GM11168 (cell line): ENCODE measurements at regions not wholly inside any gene's neighbourhood (a gene's known extent, or its start where the extent isn't known, plus 50 kb on each side); places are given as distances from the start of the nearest gene placed in this dataset.
"Not testable (repeated sequence)": the region's sequence is repeated elsewhere in the genome, so short reads cannot be mapped to it uniquely, and the experiment has no call there.

Experiments used
- in situ Hi-C: fragments of 300-500 bp; cut with MboI; formaldehyde crosslinking; loops from one replicate; pipeline ENCODE4 v1.12.0; 2022; ENCODE audit warnings: low sequenced_read_pairs; ENCODE audit not compliant: unreplicated experiment

DNA sequence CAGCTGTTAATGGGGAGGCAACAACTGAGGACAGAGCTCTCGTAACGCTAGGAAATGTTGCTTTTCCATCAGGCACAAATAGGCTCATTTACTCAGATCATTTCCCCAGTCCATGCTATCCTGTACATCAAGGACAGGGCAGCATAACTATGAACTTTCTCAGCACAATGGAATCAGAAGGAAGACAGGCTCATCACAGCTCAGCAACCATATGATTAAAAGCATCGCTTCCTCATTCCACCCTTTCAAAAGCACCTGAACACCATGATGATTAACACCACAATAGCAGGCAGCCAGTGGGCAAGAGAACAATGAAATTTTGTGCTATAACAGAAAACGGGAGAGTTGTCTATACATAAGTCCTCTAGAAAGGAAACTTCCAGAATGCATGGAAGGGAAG lies 297.8 kb downstream of the ZNF674 start:
- in situ Hi-C loops = no loop called here

DNA sequence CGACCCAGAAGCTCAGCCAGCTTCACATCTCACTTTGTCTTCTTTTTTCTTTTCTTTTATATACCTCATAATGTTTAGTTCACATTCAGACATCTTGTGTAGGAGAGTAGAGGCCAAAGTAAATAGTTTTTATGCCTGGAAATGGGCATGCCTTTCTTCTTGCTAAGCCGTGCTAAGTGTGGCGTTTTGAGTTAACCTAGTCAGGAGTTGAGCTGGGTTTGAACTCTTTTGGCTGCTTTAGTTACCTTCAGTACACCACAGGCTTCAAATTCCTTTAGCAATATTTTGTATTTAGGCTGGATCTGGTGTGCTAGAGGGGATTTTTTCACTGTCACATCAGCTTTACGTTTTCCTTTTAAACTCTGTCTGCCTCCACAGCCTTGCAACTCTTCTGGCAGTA lies 300.8 kb downstream of the ZNF674 start:
- in situ Hi-C loops = no loop called here

DNA sequence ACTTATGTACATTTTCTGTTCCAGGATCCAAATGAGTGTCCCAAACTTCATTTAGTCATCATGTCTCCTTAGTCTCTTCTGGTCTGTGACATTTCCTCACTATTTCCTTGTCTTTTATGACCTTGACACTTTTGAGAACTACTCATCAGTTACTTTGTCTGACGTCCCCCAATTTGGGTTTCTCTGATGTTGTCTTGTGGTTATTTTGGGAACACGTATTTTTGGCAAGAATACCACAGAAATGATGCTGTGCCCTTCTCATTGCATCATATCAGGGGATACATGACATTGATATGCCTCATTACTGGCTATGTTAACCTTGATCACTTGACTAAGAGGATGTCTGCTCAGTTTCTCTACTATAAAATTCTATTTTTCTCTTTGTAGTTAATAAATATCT lies 308.8 kb downstream of the ZNF674 start:
- in situ Hi-C loops = no loop called here

DNA sequence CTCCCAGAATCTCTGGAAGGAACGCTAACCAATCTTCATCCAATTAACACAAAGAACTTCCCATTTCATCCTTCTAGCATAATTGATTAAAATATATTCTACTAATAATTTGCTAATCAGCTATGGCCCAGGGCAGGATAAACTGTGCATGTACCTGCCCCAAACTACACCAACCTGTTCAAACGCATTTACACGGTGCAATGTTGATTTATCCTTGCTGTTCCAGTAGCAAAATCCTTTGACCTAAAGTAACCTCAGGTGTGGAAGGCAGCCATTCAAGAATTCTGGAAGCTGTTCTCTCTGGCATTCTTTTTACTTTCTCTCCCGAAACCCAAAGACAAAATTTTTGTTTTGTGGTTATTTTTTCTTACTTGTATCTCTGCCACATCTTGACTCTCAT lies 309.4 kb downstream of the ZNF674 start:
- in situ Hi-C loops = no loop called here

DNA sequence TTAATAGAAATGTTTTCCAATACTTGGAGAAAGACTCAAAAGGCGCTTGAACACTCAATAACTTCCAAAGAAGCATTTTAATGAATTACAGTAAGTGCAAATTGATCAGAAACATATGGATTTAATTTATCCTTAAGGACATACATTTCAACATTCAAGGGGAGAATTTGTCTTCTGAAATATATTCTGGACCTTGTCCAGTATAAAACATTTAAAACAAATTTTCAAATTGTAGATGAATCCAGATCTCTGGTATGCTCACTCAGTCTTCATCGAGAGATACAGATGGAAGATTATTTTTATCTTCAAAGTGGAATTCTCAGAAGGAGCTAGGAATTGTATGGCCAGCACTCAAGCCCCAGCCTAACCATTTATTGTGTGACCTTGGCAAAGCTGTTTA lies 310.4 kb downstream of the ZNF674 start:
- in situ Hi-C loops = no loop called here

DNA sequence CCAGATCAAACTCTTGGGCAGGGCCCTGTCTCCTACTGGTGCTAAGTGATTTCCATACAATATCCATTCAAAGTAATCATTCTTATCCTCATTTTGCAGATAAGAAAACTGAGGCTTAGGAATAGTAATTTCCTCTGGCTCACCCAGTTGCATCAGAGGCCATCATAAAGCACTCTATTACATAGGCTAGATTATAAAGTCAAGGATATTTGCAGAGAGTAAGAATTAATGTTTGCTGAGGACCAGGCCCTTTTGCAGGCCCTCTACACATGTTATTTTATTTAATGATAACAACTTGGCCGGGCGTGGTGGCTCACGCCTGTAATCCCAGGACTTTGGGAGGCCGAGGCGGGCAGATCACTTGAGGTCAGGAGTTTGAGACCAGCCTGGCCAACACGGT lies 316.8 kb downstream of the ZNF674 start:
- in situ Hi-C loops = no loop called here

DNA sequence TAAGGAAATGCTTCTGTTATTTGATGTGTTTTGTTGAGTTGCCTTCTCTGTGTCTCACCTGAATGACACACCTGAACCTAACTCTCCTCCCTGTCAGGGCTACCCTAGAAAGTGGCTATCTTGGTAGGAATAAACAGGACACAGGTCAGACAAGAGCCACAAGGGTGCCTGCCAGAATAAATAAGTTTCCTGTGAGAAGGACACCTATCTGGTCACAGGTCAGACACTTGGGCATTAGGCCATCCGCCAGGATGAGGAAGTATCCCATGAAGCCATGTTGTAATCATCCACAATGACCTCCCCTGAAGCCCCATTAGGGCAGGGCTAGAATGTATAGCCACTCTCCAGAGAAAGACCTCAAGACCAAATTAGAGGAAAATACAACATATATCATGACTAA lies 318.8 kb downstream of the ZNF674 start:
- in situ Hi-C loops = no loop called here

DNA sequence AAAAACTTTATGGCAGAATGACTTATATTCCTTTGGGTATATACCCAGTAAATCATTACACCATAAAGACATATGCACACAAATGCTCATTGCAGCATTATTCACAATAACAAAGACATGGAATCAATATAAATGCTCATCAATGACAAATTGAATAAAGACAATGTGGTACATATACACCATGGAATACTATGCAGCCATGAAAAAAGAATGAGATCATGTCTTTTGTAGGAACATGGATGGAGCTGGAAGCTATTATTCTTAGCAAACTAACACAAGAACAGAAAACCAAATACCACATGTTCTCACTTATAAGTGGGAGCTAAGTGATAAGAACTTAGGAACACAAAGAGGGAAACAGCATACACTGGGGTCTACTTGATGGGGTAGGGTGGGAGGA lies 321.7 kb downstream of the ZNF674 start:
- in situ Hi-C loops = not testable (repeated sequence)

DNA sequence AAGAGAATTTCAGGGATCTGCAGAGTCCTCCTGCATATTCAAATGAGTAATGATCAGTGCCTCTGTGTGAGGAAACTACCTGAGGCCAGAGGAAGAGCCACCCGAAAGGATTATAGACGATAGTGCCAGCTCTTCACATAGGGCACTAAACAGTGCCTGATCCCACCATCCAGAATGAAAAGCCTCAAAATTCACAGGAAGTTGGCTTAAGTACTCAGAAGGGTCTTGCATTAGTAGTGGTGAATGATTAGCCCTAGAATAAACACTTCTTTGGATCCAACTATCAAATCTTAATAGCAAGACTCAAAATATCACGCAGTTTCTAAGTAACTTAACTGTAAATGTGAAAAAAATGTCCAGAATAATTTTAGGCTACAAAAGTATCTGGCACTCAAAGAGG lies 324.4 kb downstream of the ZNF674 start:
- in situ Hi-C loops = no loop called here

DNA sequence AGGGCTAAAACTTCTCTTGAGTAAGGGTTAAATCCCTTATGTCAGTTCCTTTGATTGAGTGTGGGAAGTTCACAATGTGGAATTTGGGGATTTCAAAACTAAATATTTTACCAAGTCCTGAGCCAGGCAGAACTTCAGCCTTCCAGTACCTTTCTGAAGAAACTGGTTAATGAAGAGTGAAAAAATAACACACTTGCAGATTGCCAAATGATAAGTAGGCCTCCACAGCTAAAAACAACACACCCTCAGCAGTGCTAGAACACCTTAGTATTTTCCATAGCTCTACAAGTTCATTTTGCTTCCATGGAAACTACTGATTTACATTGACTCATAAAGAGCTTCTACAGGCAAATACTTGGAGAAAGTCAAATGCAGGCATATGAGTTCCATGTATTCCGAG lies 326.8 kb downstream of the ZNF674 start:
- in situ Hi-C loops = no loop called here

DNA sequence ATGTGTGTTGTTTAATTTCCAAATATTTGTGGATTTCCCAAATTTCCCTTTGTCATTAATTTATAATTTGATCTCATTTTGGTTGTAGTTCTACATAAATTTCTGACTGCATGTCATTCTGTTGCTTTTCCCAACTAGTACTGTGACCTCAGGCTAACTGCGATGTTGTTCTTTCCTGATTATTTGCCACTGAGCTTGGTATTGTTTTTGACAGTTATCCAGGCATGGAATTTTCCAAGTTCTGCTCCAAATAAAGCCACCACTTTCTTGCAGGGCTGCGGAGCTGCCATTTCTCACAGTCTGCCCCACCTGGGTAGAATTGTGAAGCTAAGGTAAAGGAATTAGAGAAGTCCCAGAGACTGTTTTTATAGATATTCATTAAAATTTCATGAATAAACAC lies 328.8 kb downstream of the ZNF674 start:
- in situ Hi-C loops = no loop called here

DNA sequence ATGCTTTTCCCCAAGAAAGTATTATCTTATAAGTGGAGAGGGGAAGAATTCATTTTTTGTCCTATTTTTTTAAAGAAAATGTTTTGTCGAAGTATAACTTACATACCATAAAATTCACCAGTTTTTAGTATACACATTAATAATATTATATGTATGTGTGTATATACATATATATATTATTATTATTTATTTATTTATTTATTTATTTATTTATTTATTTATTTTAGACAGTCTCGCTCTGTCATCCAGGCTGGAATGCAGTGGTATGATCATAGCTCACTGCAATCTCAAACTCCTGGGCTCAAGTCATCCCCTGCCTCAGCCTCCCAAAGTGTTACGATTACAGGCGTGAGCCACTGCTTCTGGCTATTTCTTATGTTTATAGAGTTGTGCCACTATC lies 334.1 kb downstream of the ZNF674 start:
- in situ Hi-C loops = no loop called here

DNA sequence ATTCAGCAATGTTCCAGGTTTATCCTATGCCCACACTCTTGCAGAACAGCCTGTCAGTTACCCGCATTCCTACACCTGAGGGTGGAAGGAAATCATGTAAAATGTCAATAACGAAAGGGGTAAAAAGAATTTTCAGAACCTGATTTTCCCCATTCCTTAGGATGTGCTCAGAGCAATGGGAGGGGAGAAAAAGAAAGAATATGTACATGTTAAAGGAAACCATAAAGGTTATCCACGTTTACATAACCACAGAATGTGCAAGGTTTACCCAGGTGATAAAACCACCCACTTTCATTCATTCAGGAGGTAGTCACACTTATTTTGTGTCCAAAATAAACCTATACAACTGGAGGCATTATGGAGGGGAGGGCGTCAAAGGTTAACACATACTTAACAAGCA lies 335.5 kb downstream of the ZNF674 start:
- in situ Hi-C loops = no loop called here

DNA sequence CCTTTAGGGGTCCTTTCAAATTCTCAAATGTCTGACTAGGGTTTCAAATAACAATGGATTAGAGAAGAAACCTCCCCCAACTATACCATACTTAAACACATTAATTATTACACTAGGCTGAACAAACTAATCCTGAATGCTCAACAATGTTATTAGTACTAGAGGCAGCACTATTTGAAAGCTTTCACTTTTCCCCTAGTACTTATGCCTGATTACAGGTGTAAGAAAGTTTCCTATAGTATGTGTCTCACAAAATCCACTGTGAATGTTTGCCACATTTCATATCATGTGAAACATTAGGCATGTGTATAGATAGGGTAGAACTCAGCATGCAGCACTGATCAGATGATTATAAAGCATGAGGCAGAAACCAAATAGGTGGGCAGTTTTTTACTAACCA lies 336.2 kb downstream of the ZNF674 start:
- in situ Hi-C loops = no loop called here

DNA sequence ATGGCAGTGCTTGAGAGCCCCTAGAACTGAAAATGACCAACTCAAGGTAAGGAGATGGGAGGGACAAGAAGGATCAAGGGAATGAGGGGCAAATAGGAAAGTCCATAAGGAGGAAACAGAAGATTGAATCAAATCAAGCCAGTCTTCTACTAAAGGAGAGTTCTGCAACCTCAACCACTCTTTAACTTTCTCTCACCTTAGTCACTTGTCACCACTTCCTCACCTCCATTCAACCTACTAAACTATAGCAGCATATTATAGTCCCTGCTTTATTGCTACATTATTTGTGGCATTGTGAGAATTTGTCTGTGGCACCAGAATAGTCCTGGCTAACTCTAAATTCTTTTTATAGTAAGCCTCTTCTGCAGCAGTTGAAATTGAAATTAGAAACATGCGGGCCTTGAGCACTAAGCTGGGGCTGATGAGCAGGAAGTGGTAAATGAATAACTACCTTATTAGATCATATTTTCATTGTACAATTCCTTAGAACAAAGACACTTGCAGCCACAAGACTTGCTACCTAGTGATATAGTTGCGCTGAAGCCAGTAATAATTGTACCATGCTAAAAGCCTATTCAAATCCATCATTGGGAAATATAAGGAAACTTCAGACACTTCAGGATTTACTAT lies 336.9 kb downstream of the ZNF674 start:
- in situ Hi-C loops = no loop called here

DNA sequence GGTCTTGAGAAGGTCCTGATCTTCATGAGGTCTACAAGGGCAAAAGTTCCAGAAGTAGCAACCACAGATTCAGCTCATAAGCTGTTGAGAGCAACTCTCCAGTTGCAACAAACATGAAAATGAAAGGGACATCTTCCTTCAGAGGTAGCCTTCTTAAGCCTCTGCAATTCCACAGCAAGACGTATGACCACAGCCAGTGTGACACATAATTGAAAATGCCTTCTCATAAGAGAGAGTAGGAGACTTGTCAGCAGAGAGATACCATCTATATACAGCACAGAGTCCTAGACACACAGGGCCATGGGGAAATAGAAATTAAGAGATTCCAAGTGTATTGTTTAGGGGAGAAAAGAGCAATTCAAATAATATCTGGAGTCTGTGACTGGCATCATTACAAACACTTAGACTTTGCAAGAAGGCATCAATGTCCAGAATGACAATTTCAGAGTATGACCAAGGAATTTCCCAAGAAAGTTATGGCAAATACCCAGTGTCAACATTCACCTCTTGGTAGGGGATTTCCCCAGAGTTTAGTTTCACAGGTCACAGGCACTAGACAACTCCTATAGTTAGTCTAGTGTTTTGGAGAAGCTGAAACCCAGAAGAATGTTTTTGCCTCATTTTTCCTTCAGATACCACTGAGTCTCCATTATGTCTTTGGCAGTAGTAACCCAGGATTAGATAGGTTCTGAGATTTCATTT lies 340.3 kb downstream of the ZNF674 start:
- in situ Hi-C loops = no loop called here

DNA sequence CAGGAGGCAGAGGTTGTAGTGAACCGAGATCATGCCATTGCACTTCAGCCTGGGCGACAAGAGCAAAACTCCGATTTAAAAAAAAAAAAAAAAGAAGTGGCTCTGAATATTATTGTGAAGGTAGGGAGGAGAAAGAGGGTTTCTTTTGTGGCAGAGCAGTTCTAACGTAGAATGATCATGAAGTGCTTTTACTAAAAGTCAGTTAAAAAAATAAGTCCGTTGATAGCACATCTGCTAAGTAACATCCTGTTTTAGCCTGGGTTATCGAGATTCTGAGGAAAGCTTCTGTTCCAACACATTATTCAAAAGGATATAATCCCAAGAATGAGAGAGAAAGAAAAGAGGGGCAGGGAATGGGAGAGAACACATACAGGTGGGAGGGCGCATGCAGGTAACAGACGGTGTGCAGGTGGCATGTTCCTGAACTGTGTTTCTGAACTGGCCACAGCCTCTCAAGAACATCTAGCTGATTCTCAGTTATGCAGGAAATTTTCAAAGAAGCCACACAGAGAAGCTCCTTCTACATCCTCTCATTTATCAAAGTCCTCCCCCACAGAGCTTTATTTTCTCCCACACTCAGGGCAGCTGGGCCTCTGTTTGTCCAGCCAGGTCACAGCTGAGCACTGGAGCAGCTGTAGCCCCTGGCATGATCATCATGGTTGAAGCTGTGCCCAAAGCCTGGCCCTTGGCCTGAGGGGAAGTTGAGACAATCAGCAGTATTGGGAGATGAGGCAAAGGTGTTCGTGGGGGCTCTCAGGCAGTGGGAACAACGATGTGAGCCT lies 342.3 kb downstream of the ZNF674 start:
- in situ Hi-C loops = no loop called here

DNA sequence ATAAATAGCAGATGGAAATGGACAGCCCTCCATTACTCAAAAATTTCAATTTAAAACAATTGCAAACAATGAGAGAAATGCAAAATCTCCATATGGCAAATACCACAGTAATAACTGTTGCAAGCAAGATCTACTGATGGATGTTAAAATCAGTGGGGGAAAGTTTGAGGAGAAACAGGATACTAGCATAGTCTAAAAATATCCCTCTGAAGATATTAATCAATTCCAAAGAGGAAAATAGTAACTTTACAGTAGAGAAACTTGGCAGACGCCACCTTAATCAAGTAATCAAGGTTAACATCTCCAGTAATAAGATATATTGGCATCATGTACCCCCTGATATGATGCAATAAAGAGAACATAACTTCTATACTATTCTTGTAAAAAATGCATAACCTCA lies 344.8 kb downstream of the ZNF674 start:
- in situ Hi-C loops = no loop called here

DNA sequence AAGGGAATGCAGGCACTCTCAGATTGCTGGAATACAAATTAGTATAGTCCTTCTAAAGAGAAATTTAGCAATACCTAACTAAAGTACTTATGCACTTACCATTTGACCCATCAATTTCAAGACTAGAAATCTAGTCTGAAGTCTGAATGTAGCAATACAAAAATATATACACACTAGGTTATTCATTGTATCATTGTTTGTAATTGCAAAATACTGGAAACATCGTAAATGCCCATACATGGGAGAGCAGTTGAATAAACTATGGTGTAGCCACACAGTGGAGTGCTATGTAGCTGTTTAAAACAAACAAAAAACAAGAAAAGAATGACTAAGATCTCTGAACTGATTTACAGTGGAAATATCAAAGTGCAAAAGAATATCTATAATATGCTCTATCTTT lies 346.4 kb downstream of the ZNF674 start:
- in situ Hi-C loops = no loop called here

DNA sequence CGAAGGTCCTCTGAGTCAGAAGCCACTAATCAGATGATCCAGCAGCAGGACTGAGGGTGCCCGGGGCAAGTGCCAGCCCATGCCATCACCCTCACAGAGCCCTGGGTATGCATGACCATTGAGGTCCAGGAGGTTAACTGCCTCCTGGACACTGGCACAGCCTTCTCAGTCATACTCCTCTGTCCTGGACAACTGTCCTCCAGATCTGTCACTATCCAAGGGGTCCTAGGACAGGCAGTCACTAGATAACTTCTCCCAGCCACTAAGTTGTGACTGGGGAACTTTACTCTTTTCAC lies 358.5 kb downstream of the ZNF674 start:
- in situ Hi-C loops = not testable (repeated sequence)

DNA sequence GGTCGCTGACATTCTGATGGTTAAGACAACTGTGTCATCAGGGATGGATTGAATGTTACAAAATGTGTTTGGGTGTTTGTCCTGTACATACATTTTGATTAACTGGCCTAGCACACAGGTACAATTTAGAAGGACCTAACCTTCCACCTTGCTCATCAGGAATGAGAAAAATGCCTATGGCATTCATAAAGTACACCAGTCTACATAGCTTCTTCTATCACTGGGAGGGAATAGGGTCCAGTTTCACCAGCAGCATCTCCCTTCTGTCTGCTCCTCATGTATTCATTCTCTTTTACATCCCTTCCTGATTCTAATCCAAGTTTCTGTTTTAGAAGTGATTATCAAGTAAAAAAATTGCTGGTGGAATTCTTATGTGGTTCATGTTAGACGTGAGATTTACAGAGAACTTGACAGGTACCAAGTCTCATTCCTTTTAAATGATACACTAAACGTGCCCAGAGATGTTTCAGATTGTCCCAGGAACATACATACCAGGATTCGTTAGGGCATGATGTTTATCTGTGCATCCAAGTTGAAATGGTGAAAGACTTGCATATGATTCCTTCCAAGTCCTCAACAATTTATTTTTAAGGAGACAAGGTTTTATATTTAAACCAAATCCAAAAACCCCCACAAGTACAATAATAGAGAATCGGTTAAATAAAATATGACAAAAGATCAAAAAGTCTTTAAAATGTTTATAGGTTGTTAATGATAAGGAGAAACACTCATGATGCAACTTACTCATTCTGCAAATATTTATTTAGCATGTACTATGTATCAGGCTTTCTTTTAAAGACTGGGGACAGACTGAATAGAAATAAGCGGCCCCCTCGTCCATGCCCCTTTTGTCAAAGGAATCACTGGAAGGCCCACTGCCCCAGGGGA lies 359.1 kb downstream of the ZNF674 start:
- in situ Hi-C loops = no loop called here
